ENCODE measurements at regions not wholly inside any gene's neighbourhood (a gene's known extent, or its start where the extent isn't known, plus 50 kb on each side); places are given as distances from the start of the nearest gene placed in this dataset.

GRCh38 chr3:194983620-194984019 lies 287.3 kb downstream of the XXYLT1 start:
- Histone ChIP-seq H4K91ac (ENCODE audit: insufficient read length, low read depth, low read length) (no peak overlapping the region), H4K20me1 (ENCODE audit: control insufficient read depth, insufficient read depth, insufficient read length) (no peaks in the 10 kb centered on the region)
- no peak overlapping the region; a peak in 2 of 7 replicates for H3K27ac Mint-ChIP-seq

More at GRCh38 chr3:194983620-194984019, 287.3 kb downstream of the XXYLT1 start:
- Histone ChIP-seq H4K8ac (replicated peaks; ENCODE audit: insufficient read length, low read depth, low read length) (no peak overlapping the region), H3K27me3 (ENCODE audit: insufficient read depth, low read length) (no peaks in the 10 kb centered on the region; the same call in 1 of the 2 replicates), H3K18ac (ENCODE audit: insufficient read length, low read depth, low read length) (no peak overlapping the region), H3K4ac (ENCODE audit: low read depth, low read length) (no peak overlapping the region), H3K9me3 (ENCODE audit: control insufficient read depth, low read depth, low read length) (no peaks in the 10 kb centered on the region), H2AFZ (ENCODE audit: low read length) (no peak overlapping the region), H2BK12ac (ENCODE audit: insufficient read length, low read depth, low read length) (no peak overlapping the region), H2BK20ac (ENCODE audit: low read depth, low read length, poor library complexity, severe bottlenecking) (no peak overlapping the region), H3K14ac (ENCODE audit: insufficient read depth, low read length) (no peak overlapping the region), H2BK120ac (ENCODE audit: low read depth, low read length, poor library complexity, severe bottlenecking) (no peak overlapping the region), H3K23me2 (ENCODE audit: insufficient read length, low read depth, low read length, poor library complexity, severe bottlenecking) (no peaks in the 10 kb centered on the region), H3K56ac (ENCODE audit: insufficient read length, low read depth, low read length) (no peak overlapping the region), H3K4me2 (ENCODE audit: insufficient read depth, insufficient read length, low read length) (no peak overlapping the region), H2BK5ac (ENCODE audit: insufficient read length, low read length) (no peak overlapping the region), H4K5ac (ENCODE audit: insufficient read length, low read depth, low read length) (no peak overlapping the region), H3K27ac (ENCODE audit: insufficient read length, low read depth, low read length) (no peak overlapping the region), H2AK5ac (ENCODE audit: insufficient read length, low read length) (no peak overlapping the region), H3K23ac (ENCODE audit: insufficient read length, low read depth, low read length) (no peak overlapping the region), H3K9ac (ENCODE audit: extremely low read depth, insufficient read length, low read length) (no peak overlapping the region), H3T11ph (ENCODE audit: low read length) (no peak overlapping the region), H3K79me1 (ENCODE audit: insufficient read depth, low read depth, low read length, poor library complexity, severe bottlenecking) (no peaks in the 10 kb centered on the region), H2BK15ac (ENCODE audit: low read depth, low read length) (no peak overlapping the region), H3K79me2 (ENCODE audit: insufficient read depth, low read length) (no peaks in the 10 kb centered on the region), H3K4me1 (ENCODE audit: insufficient read depth, low read length) (no peaks in the 10 kb centered on the region)
- no CpG with 5 or more reads among the region's 2 CpGs for WGBS (ENCODE audit: extremely low coverage, insufficient read length, low lambda C conversion rate)
- no peak for DNase-seq
- H3K4me1 Mint-ChIP-seq: peaks cover 5 to 11% of the 10 kb centered on the region in 2 experiments
- H3K4me3 Mint-ChIP-seq: no peak overlapping the region
- no peak for TF ChIP-seq CTCF (conservative IDR thresholded peaks at IDR 0.05)
- peaks cover 0 to 2% (median 0%) of the 10 kb centered on the region in 3 experiments; a peak in 2 of 7 replicates for H3K36me3 Mint-ChIP-seq (ENCODE audit: insufficient read depth in 1 of 3, low read depth in 3 of 3)
- H3K27me3 Mint-ChIP-seq (ENCODE audit: low read depth): peaks cover 15% of the 10 kb centered on the region
- H3K9me3 Mint-ChIP-seq: peaks cover 6 to 7% of the 10 kb centered on the region in 2 experiments; a peak in 3 of 5 replicates
